GM18873 (cell line): ENCODE measurements at regions not wholly inside any gene's neighbourhood (a gene's known extent, or its start where the extent isn't known, plus 50 kb on each side); places are given as distances from the start of the nearest gene placed in this dataset.
"Not testable (repeated sequence)": the region's sequence is repeated elsewhere in the genome, so short reads cannot be mapped to it uniquely, and the experiment has no call there.

ENCODE experiments used
- ATAC-seq: cut with Tn5 transposase; IDR thresholded peaks from one replicate; pipeline ENCODE4 v1.9.1; 2021; ENCODE audit warnings: mild to moderate bottlenecking, moderate library complexity, moderate number of reproducible peaks; ENCODE audit not compliant: unreplicated experiment, low FRiP score

DNA sequence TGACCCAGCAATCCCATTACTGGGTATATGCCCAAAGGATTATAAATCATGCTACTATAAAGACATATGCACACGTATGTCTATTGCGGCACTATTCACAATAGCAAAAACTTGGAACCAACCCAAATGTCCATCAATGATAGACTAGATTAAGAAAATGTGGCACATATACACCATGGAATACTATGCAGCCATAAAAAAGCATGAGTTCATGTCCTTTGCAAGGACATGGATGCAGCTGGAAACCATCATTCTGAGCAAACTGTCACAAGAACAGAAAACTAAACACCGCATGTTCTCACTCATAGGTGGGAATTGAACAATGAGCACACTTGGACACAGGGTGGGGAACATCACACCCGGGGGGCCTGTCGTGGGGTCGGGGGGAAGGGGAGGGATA, 80.1 kb upstream of the TMEM170B start:
- not testable (repeated sequence) for ATAC-seq

DNA sequence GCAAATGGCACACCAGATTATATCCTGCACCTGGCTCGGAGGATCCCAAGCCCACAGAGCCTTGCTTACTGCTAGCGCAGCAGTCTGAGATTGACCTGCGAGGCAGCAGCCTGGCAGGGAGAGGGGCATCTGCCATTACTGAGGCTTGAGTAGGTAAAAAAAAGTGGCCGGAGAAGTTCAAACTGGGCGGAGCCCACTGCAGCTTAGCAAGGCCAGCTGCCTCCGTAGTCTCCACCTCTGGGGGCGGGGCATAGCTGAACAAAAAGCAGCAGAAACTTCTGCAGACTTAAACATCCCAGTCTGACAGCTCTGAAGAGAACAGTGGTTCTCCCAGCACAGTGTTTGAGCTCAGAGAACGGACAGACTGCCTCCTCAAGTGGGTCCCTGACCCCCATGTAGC, 85.4 kb upstream of the TMEM170B start:
- ATAC-seq, result not testable (repeated sequence)

DNA sequence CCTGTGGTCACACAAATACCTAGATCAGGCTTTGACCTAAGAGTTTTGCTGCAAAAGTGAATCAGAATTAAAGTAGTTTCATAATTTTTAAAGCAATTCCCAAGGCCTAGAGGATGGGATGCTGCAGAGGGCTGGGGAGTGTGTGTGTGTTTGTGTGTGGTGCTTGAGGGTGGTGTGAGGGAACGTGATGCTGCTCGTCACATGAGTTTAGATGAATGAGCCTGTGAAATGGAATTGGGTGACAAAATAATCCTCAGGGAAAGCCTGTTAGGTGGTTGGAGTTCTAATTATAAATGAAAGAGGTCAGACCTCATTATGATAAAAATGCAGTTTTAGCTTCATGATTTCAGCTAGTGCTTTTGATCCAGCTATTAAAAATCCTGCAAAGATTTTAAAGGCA, 87.5 kb upstream of the TMEM170B start:
- ATAC-seq, result no peak

DNA sequence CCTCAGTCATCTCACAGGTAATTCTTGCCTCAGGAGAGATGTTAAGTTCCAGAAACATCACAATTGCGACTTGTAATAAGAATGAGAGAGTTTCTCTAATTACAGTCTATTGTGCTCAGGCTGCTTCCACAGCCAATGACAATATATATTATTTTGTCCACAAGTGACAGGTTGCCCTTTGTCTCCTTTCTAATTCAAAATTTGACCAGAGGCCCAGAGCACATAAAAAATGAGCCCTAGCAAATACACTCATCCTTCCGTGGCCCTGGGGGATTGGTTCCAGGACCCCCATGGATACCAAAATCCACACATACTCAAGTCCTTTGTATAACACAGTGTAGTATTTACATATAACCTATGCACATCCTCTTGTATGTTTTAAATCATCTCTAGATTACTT, 88.1 kb upstream of the TMEM170B start:
- ATAC-seq, result no peak

DNA sequence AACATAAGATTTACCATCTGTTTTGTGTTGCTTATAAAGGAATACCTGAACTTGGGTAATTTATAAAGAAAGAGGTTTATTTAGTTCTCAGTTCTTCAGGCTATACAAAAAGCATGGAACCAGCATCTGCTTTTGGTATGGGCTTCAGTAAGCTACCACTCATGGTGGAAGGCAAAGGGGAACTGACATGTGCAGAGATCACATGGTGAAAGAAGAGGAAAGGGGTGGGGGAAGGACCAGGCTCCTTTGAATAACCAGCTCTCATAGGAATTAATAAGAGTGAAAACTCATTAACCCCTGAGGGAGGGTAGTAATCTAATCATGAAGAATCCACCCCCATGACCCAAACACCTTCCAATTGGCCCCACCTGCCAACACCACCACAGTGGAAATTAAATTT, 89.5 kb upstream of the TMEM170B start:
- ATAC-seq, result no peak

DNA sequence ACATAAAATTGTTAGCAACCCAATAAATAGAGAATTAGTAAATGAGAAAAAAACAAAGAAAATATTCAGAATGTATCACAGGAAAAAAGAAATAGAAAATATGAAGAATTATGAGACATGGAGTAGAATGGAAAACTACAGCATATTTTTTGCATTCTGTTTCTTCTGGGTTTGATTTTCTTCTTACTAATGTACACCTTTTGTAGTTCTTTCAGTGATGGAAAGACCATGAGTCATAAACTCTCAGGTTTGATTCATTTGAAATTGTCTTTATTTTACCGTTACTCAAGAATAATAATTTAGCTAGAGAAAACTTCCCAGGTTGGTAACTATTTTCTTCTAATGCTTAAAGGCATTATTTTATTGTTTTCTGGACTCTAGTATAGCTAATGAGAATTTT, 90.3 kb upstream of the TMEM170B start:
- no peak for ATAC-seq

DNA sequence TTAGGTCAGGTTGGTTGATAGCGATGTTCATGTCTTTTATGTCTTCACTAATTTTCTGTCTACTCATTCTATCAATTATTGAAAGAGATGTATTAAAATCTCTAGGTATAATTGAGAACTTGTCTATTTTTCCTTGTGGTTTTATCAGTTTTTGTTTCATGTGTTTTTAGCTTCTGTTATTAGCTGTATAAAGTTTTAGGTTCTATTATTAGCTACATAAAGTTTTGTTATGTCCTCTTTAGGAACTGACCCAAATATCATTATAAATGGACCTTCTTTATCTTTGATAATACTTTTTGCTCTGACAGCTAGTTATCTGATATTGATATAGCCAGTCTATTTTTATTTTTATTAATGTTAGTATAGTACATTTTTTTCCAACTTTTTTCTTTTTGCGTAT, 92.4 kb upstream of the TMEM170B start:
- ATAC-seq, result no peak

DNA sequence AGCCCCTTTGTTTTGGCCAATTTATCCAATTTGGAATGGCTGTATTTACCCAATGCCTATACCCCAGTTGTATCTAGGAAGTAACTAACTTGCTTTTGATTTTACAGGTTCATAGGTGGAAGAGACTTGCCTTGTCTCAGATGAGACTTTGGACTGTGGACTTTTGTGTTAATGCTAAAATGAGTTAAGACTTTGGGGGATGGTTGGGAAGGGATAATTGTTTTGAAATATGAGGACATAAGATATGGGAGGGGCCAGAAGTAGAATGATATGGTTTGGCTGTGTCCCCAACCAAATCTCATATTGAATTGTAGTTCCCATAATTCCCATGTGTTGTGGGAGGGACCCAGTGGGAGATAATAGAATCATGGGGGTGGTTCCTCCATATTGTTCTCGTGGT, 94.4 kb upstream of the TMEM170B start:
- not testable (repeated sequence) for ATAC-seq

DNA sequence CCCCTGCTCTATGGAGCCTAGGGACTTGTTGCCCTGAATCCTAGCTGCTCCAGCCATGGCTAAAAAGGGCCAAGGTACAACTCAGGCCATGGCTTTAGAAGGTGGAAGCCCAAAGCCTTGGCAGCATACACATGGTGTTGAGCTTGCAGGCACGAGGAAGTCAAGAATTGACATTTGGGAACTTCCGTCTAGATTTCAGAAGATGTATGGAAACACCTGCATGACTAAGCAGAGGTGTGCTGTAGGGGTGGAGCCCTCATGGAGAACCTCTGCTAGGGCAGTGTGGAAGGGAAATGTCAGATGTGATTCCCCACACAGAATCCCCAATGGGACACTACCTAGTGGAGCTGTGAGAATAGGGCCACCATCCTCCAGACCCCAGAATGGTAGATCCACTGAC, 95.1 kb upstream of the TMEM170B start:
- ATAC-seq, result no peak

DNA sequence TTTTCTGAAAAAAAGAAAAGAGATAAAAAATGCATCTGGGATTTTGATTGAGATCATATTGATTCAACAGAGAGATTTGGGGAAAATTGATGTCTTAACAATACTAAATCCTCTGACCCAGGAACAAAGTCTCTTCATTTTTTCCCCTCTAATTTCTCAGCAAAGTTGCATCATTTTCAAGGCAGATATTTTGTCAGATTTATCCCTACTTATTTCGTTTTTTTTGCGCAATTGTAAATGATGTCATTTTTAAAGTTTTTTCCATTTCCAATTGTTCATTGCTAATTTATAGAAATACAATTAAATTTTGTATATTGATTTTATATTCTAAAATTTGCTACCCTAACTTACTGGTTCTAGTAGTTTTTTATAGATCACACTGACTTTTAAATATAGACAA, 97.7 kb upstream of the TMEM170B start:
- no peak for ATAC-seq

DNA sequence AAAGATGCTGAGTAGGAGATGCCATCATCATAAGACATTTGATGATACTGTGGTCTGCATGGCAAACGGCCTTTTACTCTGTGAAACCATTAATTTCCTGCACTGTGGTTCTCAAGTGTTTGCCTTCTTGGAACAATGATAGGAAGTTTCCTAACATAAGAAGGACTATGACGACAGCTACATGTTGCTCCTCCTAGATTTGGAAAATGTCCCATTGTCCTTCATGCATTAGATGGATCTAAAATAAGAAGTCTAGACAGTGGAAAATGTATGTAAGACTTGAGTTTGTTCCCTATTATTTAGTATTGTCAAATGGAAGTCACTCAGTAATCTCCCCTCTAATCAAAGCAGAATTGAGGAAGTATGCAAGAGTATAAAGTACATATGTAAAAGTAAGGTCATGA, 98.5 kb upstream of the TMEM170B start:
- ATAC-seq, result no peak

DNA sequence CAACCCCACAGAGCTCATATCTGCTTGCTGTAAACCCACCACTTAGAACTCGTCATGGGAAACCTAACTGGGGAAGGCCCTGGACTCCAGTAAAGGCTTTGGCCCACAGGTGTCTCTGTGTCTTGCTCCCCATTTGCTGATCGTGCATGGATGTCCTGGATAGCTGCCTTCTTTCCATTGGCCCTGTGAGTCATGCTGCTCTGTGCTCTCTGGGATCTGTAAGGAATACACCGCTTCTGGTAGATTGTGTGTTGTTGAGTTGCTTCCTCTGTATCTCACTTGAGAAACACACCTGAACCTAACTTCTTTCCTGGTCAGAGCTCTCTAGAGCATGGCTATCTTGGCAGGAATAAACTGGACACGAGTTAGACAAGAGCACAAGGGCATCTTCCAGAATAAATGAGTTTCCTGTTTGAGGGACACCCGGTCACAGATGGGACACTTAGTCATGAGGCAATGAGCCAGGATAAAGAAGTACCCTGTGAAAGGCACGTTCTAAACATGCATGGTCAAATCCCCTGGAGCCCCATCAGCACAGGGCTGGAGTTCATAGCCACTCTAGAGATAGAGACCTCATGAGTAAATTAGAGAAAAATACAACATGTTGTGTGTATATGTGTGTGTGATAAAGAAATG, 99.6 kb upstream of the TMEM170B start:
- ATAC-seq, result no peak

DNA sequence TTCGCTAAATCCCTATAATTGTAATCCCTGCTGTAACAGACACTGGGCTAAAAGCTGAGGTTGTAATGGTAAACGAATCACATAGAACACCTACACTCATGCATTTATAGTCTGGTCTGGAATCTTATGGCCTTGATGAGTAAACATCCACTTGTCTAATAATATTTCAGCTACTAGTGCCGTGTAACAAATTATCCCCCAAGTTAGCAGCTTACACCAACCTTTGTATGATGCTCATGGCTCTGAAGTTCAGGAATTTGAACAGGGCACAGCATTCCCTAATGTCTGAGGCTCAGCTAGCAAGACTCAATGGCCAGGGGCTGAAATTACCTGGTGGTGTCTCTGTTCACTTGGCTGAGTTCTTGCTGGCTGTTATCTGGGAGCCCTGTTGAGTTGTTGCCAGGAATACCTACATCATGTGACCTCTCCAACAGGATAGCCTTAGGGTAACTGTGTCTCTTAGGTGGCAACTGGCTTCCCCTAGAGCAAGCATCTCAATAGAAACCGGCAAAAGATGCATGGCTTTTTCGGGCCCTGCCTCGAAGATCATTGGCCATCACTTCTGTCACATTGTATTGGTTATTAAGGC, 100.9 kb upstream of the TMEM170B start:
- no peak for ATAC-seq

DNA sequence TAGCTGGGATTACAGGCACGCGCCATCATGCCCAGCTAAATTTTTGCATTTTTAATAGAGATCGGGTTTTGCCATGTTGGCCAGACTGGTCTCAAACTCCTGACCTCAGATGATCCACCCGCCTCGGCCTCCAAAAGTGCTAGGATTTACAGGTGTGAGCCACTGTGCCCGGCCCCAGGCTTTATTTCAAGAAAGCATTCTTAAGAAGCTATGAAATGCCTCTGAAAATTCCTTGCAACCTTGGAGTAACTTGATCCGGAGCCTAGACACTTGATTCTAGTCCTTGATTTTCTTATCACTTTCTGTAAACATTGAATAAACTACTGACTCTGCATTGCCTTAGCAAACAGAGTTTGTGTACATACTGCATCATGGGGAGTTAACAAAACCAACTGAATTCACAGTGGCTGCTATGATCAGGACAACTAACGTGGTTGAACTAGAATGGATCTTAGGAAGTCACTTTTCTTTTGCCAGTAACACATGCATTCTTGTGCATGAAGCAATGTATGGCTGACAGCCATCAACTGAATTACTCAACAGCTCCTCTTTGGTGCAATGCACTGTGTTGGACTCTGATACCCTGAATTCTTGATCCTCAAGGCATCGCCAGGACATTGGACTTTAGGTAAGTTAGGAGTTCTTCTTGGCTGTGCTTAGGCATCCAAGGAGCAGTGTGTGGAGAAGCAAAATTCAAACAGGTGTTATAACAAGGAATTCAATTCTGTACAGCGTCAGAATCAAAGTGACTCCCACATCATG, 102.8 kb upstream of the TMEM170B start:
- ATAC-seq, result no peak

DNA sequence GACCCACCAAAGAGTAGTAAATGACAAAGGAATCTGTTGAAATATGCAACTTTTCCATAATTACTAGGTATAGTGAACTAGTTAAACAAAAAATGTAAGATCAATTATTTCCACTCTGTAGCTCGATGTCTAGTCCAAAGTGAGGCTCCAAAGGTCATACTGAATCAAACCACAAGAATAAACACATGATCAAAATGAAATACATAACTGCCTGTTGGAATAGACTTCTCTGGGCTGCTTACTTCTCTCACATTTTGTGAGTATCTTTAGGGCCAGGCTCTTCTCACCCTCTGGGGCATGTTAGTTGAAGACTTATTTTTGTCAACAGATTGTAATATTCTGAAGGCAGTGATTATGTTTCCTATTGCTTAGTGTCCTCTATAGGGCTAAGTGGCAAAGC, 103.7 kb upstream of the TMEM170B start:
- ATAC-seq, result no peak

DNA sequence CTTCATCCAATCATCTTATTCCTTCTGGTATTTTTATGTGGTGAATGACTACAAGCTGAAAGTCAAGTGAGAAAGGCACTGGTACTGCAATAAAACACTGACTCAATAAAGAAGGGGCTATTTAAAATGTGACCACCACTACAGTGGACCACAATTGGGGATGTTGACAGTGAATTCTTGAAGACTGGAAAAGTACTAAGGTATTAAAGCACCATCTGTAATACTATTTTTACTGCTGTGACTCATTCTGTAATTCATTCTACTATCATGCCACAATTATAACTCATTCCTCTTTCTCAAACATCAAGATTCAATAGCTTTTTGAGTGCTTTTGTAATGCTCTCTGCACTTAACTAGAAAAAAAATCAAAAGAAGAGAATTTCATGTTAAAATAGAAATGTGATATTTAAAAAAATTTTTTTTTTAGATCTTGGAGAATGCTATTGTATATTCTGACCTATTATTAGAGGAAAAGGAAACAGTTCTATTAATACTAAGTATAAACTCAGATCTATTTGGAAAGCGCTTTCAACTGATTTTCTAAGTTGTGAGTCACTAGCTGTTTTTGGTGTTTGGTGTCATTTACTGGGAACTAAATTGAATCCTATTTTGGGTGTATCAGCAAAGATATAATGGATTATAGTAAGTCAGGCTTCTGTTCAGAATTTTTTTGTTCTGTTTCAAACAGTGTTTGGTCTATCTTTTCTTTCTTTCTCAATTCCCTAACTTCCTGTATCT, 104.7 kb upstream of the TMEM170B start:
- ATAC-seq, result no peak

DNA sequence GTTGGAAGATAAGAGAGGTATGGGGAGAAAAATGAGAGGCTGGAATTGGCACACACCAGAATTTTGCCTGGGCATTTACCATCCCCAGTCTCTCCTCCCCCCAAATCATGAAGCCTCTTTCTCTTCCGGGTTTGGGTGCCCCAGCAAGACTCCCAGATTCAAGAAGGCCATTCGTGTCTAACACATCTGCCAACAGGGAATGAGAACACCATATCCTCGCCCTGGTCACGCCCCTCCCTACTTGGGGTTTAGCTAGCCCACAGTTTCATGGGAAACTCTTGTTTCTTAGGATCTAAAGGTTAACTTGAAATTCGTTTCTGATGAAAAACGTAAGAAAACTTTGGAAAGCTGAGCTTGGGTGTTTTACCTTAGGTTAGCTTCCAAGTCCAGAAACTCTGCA, 105.5 kb upstream of the TMEM170B start:
- ATAC-seq, result no peak

DNA sequence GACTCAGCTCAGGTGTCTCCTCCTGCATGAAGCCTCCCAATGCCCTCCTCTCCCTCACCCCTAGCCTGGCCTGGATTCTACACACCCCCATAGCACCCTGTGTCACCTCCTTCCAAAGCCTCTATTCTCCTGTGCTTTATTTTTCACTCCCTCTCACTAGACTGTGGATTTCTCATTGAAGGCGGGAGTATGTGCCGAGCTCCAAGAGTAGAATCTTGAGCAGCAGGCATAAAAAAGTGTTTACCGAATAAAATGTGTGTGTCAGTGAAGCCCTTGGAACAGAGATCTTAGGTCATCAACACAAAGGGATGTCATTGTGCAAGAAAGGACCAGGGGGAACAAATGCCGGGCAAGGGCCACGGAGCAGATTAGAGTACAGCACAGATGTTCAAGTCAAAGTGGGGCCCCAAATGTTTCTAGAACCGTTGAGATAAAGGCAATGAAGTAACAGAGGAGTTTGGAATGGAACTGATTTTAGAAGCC, 106.1 kb upstream of the TMEM170B start:
- ATAC-seq, result no peak

DNA sequence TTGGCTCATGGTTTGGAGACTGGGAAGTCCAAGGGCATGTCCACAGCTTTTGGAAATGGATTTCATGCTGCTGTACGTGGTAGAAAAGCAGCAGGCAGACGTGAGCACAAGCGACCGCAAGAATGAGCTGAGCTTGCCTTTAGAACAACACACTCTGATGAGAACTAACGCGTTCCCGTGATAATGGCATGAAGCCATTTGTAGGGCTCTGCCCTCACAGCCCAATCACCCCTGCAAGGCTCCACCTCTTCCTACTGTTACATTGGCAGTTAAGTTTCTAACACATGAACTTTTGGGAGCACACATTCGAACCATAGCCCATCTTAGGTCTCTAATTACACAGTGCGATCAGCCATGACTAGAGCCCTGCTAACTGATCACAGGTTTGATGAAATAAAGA, 107.5 kb upstream of the TMEM170B start:
- ATAC-seq, result no peak

DNA sequence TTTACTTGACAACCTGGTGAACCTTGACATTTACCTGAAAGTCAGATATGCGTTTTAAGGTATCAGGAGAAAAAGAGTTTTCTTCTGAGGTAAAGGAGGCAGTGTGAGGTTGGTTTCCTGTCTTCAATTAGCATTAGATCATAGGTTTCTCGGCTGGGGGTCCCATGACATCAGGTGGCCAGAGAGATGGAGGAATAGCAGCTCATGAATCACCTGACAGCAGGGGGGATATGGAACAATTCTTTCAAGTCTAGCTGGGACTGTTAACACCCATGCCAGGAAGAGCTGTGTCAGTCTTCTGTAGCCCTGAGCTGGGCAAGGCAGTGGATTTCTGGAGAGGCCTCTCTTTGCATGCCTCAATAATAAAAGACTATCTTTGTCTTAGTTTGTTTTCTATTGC, 108.0 kb upstream of the TMEM170B start:
- ATAC-seq, result no peak

DNA sequence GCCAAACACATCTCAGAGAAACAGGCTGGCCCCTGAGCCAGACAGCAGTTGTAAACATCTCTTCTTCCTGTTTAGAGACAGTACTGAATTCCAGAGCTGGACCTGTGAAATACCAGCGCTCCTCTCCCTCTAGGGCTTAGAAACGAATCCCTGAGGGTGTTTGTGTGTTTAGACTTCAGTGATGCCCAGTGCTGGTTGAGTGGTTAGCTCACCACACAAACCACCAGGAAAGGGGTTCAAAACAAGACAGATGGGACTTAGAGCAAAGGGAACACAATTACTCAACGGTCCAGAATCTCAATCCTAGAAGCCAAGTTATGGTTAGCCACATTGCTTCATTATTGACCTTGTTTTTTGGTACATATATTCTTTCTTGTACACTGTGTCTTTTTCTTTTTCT, 108.7 kb upstream of the TMEM170B start:
- ATAC-seq, result peak; percentile 56
